IMR-90 (cell line): ENCODE measurements at regions not wholly inside any gene's neighbourhood (a gene's known extent, or its start where the extent isn't known, plus 50 kb on each side); places are given as distances from the start of the nearest gene placed in this dataset.

Source experiments
- BHLHE40 ChIP-seq: fragments of 150-350 bp; IDR thresholded peaks from 2 replicates; pipeline ENCODE4 v1.6.1; 2016; ENCODE audit warnings: mild to moderate bottlenecking, low read depth, low read length
- CEBPB ChIP-seq: IDR thresholded peaks from 2 replicates; pipeline ENCODE4 v1.6.1; 2012; ENCODE audit warnings: low read depth, low read length, improper control_type of control experiment
- CTCF ChIP-seq: conservative IDR thresholded peaks from 2 replicates; pipeline ENCODE4 v1.5.1; 2012; ENCODE audit warnings: mild to moderate bottlenecking, low read depth, low read length, improper control_type of control experiment
- ELK1 ChIP-seq: fragments of 150-350 bp; IDR thresholded peaks from 2 replicates; pipeline ENCODE4 v1.6.1; 2016; ENCODE audit warnings: low read depth, mild to moderate bottlenecking, low read length, moderate library complexity, borderline replicate concordance
- POLR2A ChIP-seq: IDR thresholded peaks from 2 replicates; pipeline ENCODE4 v1.6.1; 2012; ENCODE audit warnings: mild to moderate bottlenecking, low read depth, low read length
- RAD21 ChIP-seq: IDR thresholded peaks from 2 replicates; pipeline ENCODE4 v1.6.1; 2012; ENCODE audit warnings: low read length, improper control_type of control experiment

- no peak for TF ChIP-seq CTCF
- no peak for TF ChIP-seq POLR2A
- TF ChIP-seq RAD21 = no peak
- TF ChIP-seq BHLHE40 = no peak
- no peak for TF ChIP-seq CEBPB
- no peak for TF ChIP-seq ELK1
These were observed 335.6 kb upstream of the MTNR1B start for GRCh38 chr11:92633820-92634219.
